ENCODE measurements at regions not wholly inside any gene's neighbourhood (a gene's known extent, or its start where the extent isn't known, plus 50 kb on each side); places are given as distances from the start of the nearest gene placed in this dataset.

DNA sequence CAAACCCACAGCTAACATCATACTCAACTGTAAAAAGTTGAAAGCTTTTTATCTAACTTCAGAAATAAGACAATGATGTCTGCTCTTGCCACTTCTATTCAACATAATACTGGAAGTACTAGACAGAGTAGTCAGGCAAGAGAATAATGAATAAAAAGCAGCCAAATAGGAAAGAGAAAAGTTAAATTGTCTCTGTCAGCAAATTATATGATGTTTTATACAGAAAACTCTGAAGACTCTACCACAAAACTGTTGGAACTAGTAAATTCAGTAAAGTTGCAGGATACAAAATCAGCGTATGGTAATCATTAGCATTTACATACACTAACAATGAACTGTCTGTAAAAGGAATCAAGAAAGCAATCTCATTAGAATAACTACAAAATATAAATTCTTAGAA lies 752.9 kb upstream of the CT83 start:
- Histone ChIP-seq H3K4me1 (ENCODE audit: insufficient read depth, low read length) (no peaks in the 10 kb centered on the region), H3K9me2 (replicated peaks; ENCODE audit: low read length) (no peaks in the 10 kb centered on the region), H3K9me3 (ENCODE audit: low read length) (no peaks in the 10 kb centered on the region), H3K79me2 (ENCODE audit: low read length) (no peaks in the 10 kb centered on the region), H2AFZ (ENCODE audit: low read length) (no peak overlapping the region), H3F3A (ENCODE audit: low read length, unreplicated experiment) (no peaks in the 10 kb centered on the region), H3K27me3 (ENCODE audit: low read length) (no peaks in the 10 kb centered on the region), H4K20me1 (ENCODE audit: low read length) (no peaks in the 10 kb centered on the region), H3K36me3 (ENCODE audit: low read depth, low read length) (no peaks in the 10 kb centered on the region), H3K27ac (ENCODE audit: low read length) (no peak overlapping the region), H3K9ac (ENCODE audit: low read length) (no peak overlapping the region), H3K4me3 (ENCODE audit: low read length) (no peak overlapping the region), H3K4me2 (ENCODE audit: low read length) (no peak overlapping the region)
- DNase-seq (no peak), ATAC-seq (no peak)
- TF ChIP-seq, protein P1, sequence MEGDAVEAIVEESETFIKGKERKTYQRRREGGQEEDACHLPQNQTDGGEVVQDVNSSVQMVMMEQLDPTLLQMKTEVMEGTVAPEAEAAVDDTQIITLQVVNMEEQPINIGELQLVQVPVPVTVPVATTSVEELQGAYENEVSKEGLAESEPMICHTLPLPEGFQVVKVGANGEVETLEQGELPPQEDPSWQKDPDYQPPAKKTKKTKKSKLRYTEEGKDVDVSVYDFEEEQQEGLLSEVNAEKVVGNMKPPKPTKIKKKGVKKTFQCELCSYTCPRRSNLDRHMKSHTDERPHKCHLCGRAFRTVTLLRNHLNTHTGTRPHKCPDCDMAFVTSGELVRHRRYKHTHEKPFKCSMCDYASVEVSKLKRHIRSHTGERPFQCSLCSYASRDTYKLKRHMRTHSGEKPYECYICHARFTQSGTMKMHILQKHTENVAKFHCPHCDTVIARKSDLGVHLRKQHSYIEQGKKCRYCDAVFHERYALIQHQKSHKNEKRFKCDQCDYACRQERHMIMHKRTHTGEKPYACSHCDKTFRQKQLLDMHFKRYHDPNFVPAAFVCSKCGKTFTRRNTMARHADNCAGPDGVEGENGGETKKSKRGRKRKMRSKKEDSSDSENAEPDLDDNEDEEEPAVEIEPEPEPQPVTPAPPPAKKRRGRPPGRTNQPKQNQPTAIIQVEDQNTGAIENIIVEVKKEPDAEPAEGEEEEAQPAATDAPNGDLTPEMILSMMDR (conservative IDR thresholded peaks at IDR 0.05; ENCODE audit: low read depth, low read length): no peak
- TF ChIP-seq EZH2 (IDR thresholded peaks at IDR 0.05; ENCODE audit: low read length, unreplicated experiment): no peak
- no peak for TF ChIP-seq EZH2phosphoT487 (IDR thresholded peaks at IDR 0.05; ENCODE audit: borderline replicate concordance, low read length)
- intact Hi-C loops (cut with micrococcal nuclease): no loop called here
- ChIA-PET CTCF (no interaction called here), POLR2A (ENCODE audit: unreplicated experiment) (no interaction called here)
- no TSS peak for BruUV-seq (replicated peaks)

DNA sequence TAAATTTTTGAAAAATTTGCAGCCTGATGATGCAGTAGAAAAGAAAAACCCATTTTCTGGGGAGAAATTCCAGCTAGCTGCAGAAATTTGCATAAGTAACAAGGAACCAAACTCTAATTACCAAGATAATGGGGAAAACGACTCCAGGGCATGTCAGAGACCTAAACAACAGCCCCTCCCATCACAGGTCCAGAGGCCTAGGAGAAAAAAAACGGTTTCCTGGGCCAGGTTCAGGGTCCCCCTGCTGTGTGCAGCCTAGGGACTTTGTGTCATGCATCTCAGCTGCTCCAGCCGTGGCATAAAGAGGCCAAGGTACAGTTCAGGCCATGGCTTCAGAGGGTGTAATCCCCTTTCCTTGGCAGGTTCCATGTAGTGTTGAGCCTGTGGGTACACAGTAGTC lies 733.7 kb upstream of the CT83 start:
- Histone ChIP-seq H4K20me1 (ENCODE audit: low read length) (no peaks in the 10 kb centered on the region), H3K4me3 (ENCODE audit: low read length) (no peak overlapping the region), H3K9ac (ENCODE audit: low read length) (no peak overlapping the region), H2AFZ (ENCODE audit: low read length) (no peak overlapping the region), H3K27ac (ENCODE audit: low read length) (no peak overlapping the region), H3F3A (ENCODE audit: low read length, unreplicated experiment) (no peaks in the 10 kb centered on the region), H3K9me2 (replicated peaks; ENCODE audit: low read length) (no peaks in the 10 kb centered on the region), H3K4me2 (ENCODE audit: low read length) (no peak overlapping the region), H3K79me2 (ENCODE audit: low read length) (no peaks in the 10 kb centered on the region), H3K9me3 (ENCODE audit: low read length) (no peaks in the 10 kb centered on the region), H3K36me3 (ENCODE audit: low read depth, low read length) (no peaks in the 10 kb centered on the region), H3K4me1 (ENCODE audit: insufficient read depth, low read length) (no peaks in the 10 kb centered on the region), H3K27me3 (ENCODE audit: low read length) (no peaks in the 10 kb centered on the region)
- intact Hi-C loops (cut with micrococcal nuclease): no loop called here
- DNase-seq: no peak
- ChIA-PET POLR2A (ENCODE audit: unreplicated experiment) (no interaction called here), CTCF (no interaction called here)
- BruUV-seq (replicated peaks): no TSS peak
- TF ChIP-seq, protein P1 (conservative IDR thresholded peaks at IDR 0.05; ENCODE audit: low read depth, low read length): no peak
- TF ChIP-seq EZH2 (IDR thresholded peaks at IDR 0.05; ENCODE audit: low read length, unreplicated experiment) (no peak), EZH2phosphoT487 (IDR thresholded peaks at IDR 0.05; ENCODE audit: borderline replicate concordance, low read length) (no peak)
- ATAC-seq: no peak

DNA sequence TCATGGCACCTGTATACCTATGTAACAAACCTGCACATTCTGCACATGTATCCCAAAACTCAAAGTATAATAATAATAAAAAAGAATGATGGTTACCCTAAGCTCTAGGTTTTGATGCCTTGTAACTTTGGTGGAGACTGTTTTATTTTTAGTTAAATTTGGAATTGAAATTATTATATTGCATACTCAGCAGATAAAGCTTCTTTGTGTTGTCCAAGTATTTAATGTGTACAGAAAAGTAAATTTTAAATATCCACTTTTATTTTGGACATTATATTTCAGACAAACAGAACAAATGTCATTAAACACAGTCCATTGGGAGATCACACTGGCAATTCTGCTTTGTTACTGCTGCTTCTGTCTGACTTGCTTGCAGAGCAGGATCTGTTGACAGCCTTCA lies 684.5 kb upstream of the CT83 start:
- ChIA-PET POLR2A (ENCODE audit: unreplicated experiment) (no interaction called here), CTCF (no interaction called here)
- no peak overlapping the region for H3K27ac ChIP-seq (ENCODE audit: low read length)
- BruUV-seq (replicated peaks): no TSS peak
- TF ChIP-seq EZH2 (IDR thresholded peaks at IDR 0.05; ENCODE audit: low read length, unreplicated experiment) (no peak), EZH2phosphoT487 (IDR thresholded peaks at IDR 0.05; ENCODE audit: borderline replicate concordance, low read length) (no peak)
- TF ChIP-seq, protein P1 (conservative IDR thresholded peaks at IDR 0.05; ENCODE audit: low read depth, low read length): no peak
- H3F3A ChIP-seq (ENCODE audit: low read length, unreplicated experiment): no peaks in the 10 kb centered on the region
- no peaks in the 10 kb centered on the region for H3K9me2 ChIP-seq (replicated peaks; ENCODE audit: low read length)
- H3K4me3 ChIP-seq (ENCODE audit: low read length): no peak overlapping the region
- H3K36me3 ChIP-seq (ENCODE audit: low read depth, low read length): no peaks in the 10 kb centered on the region
- H3K4me1 ChIP-seq (ENCODE audit: insufficient read depth, low read length): no peaks in the 10 kb centered on the region
- H2AFZ ChIP-seq (ENCODE audit: low read length): no peak overlapping the region
- H4K20me1 ChIP-seq (ENCODE audit: low read length): no peaks in the 10 kb centered on the region
- no peaks in the 10 kb centered on the region for H3K79me2 ChIP-seq (ENCODE audit: low read length)
- H3K27me3 ChIP-seq (ENCODE audit: low read length): no peaks in the 10 kb centered on the region
- DNase-seq (no peak), ATAC-seq (no peak)
- intact Hi-C loops (cut with micrococcal nuclease): no loop called here
- H3K9me3 ChIP-seq (ENCODE audit: low read length): no peaks in the 10 kb centered on the region
- no peak overlapping the region for H3K9ac ChIP-seq (ENCODE audit: low read length)
- no peak overlapping the region for H3K4me2 ChIP-seq (ENCODE audit: low read length)
